D721Med (cell line): ENCODE measurements at regions not wholly inside any gene's neighbourhood (a gene's known extent, or its start where the extent isn't known, plus 50 kb on each side); places are given as distances from the start of the nearest gene placed in this dataset.

Source experiments
- DNase-seq: peaks from one replicate; pipeline ENCODE4 v3.0.0; 2011; ENCODE audit warnings: low spot score; ENCODE audit not compliant: insufficient read length
- FAIRE-seq: peaks from 2 replicates; lab custom pipeline; 2011; peaks lifted over from hg19 to GRCh38; lab: Jason Lieb, UNC
- CTCF ChIP-seq: IDR thresholded peaks from 2 replicates; pipeline ENCODE4 v1.5.1; 2012; ENCODE audit warnings: mild to moderate bottlenecking, control low read depth; ENCODE audit not compliant: insufficient read depth; ENCODE audit errors: missing control alignments

GRCh38 chr15:25184356-25185155 lies 229.8 kb downstream of the SNRPN start:
- no peak for DNase-seq
- no peak for TF ChIP-seq CTCF
- FAIRE-seq, result no peak

- TF ChIP-seq CTCF, result no peak
- no peak for FAIRE-seq
- DNase-seq, result no peak
These were observed 230.4 kb downstream of the SNRPN start for GRCh38 chr15:25185156-25185710.

GRCh38 chr15:25185791-25186190 lies 231.0 kb downstream of the SNRPN start:
- FAIRE-seq, result no peak
- DNase-seq, result no peak

DNA sequence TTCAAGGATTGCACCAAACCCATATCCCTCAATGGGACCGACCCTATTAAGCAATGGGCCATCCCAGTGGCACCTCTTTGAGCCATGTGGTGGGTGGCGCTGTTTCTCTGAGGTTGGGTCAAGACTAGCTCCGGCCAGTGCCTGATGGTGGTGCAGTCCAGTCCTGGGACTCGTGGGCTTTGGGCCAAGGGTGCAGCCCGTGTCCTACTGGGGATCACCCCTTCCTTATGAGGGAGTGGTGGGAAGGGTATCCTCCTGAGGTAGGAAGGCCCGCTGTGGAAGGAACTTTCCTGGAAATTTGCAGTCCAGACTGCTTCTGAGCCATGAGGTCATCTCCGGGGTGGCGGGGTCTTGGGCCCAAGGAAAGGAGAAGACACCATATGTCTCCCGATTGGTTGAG lies 231.6 kb downstream of the SNRPN start:
- DNase-seq (no peak), FAIRE-seq (no peak)
- no peak for TF ChIP-seq CTCF

More at GRCh38 chr15:25185791-25186190, 231.0 kb downstream of the SNRPN start:
- TF ChIP-seq CTCF, result no peak

DNA sequence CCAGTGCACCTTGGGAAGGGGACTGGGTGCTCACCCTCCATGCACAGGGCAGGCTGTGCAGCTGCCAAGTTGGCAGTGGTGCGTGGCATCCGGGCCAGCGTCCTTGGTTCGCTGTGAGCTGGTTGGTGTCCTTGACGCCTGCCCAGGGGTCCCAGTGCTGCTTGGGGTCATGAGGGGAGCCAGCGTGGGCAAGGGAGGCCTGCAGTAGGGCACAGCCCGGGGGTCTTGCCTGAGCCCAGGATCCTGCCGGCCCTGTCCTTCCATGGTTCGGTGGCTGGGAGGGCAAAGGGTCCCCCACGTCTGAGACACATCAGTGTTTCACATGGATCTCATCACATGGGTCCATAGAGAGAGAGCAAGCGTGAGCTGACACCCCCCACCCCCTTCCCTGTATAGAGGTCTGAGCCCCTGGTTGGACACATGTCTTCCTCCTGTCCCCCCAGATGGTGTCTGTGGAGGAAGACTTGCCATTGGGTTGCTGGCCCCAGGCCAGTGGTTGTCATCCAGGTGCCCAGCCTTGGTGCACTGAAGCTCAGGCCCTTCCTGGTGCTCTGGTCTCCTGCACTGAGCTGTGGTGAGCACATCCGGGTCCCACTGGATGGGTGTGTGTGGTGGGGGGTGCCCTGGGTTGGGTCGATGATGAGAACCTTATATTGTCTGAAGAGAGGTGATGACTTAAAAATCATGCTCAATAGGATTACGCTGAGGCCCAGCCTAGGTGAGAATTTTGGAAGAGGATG lies 232.3 kb downstream of the SNRPN start:
- no peak for FAIRE-seq

DNA sequence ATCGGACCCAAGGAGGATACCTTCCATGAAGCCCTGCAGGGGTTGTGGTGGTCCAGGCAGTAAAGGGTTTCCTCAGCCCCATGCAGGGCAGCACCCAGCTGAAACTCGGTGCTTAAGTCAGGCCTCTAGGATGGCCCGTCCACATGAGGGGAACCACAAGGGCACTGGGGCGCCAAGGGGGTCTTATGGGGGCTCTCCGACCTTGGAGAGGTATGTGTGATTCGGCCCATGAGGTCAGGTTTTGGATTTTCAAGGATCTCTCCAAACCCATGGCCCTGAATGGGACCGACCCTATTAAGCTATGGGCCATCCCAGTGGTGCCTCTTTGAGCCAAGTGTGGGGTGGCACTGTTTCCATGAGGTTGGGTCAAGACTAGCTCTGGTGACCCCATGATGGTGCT lies 233.3 kb downstream of the SNRPN start:
- FAIRE-seq (no peak), DNase-seq (no peak)
- no peak for TF ChIP-seq CTCF

More for the DNA sequence above, 232.3 kb downstream of the SNRPN start:
- no peak for DNase-seq
- TF ChIP-seq CTCF, result no peak
